ENCODE measurements at regions not wholly inside any gene's neighbourhood (a gene's known extent, or its start where the extent isn't known, plus 50 kb on each side); places are given as distances from the start of the nearest gene placed in this dataset.

GRCh38 chr15:67943475-67943874, 103.6 kb upstream of the RNU6-1 start:
- Histone ChIP-seq H2AFZ (ENCODE audit: insufficient read depth, low read depth, low read length, poor library complexity, severe bottlenecking) (no peak overlapping the region), H3K9ac (ENCODE audit: insufficient read depth, low read length, poor library complexity, severe bottlenecking) (no peak overlapping the region), H3K36me3 (replicated peaks in 1 of 2; ENCODE audit: control insufficient read depth in 1 of 2, insufficient read depth in 2 of 2, low read length in 2 of 2) (no peaks in the 10 kb centered on the region), H4K20me1 (ENCODE audit: insufficient read depth, low read length) (no peaks in the 10 kb centered on the region), H3K9me3 (replicated peaks in 1 of 2; ENCODE audit: control insufficient read depth in 1 of 2, insufficient read depth in 1 of 2, low read length in 2 of 2) (no peaks in the 10 kb centered on the region), H3K4me2 (replicated peaks; ENCODE audit: extremely low read depth, low read length, poor library complexity, severe bottlenecking) (no peak overlapping the region), H3K4me1 (ENCODE audit: control insufficient read depth in 1 of 2, insufficient read depth in 2 of 2, low read length in 2 of 2) (no peaks in the 10 kb centered on the region), H3K27ac (ENCODE audit: low read depth in 1 of 2, low read length in 2 of 2) (no peak overlapping the region), H3K4me3 (replicated peaks in 1 of 3; ENCODE audit: low read depth in 2 of 3, low read length in 3 of 3) (no peak overlapping the region), H3K79me2 (ENCODE audit: insufficient read depth, low read length) (no peaks in the 10 kb centered on the region), H3K27me3 (ENCODE audit: control insufficient read depth in 2 of 2, insufficient read depth in 2 of 2, low read length in 2 of 2) (no peaks in the 10 kb centered on the region)
- Mint-ChIP-seq H3K9me3 (peaks cover 0 to 4% (median 0%) of the 10 kb centered on the region in 7 donors), H3K27ac (no peak overlapping the region), H3K36me3 (no peaks in the 10 kb centered on the region), H3K4me3 (no peak overlapping the region), H3K27me3 (ENCODE audit: low read depth in 3 of 3) (peaks cover 0 to 5% (median 2%) of the 10 kb centered on the region in 3 donors), H3K4me1 (peaks cover 5% of the 10 kb centered on the region)
- DNase-seq = no peak
- intact Hi-C loops (cut with micrococcal nuclease) = loop anchor here in 1 of 2 donors (10.0 kb wide), 1 partner anchor 59 kb away; no protein-coding TSS in a partner anchor
- no peak for TF ChIP-seq CTCF (IDR thresholded peaks at IDR 0.05)
- WGBS (ENCODE audit: insufficient coverage) = no CpG with 5 or more reads among the region's 2 CpGs

- no peak for TF ChIP-seq CTCF (IDR thresholded peaks at IDR 0.05)
- H3K9ac ChIP-seq (ENCODE audit: insufficient read depth, low read length, poor library complexity, severe bottlenecking) = no peak overlapping the region
- no peak overlapping the region for H3K4me2 ChIP-seq (replicated peaks; ENCODE audit: extremely low read depth, low read length, poor library complexity, severe bottlenecking)
- Mint-ChIP-seq H3K4me1 (peaks cover 5% of the 10 kb centered on the region), H3K9me3 (peaks cover 0 to 4% (median 0%) of the 10 kb centered on the region in 7 donors), H3K36me3 (no peaks in the 10 kb centered on the region), H3K27ac (no peak overlapping the region), H3K27me3 (ENCODE audit: low read depth in 3 of 3) (peaks cover 0 to 5% (median 2%) of the 10 kb centered on the region in 3 donors), H3K4me3 (no peak overlapping the region)
- no peaks in the 10 kb centered on the region for H3K9me3 ChIP-seq (replicated peaks in 1 of 2; ENCODE audit: control insufficient read depth in 1 of 2, insufficient read depth in 1 of 2, low read length in 2 of 2)
- H2AFZ ChIP-seq (ENCODE audit: insufficient read depth, low read depth, low read length, poor library complexity, severe bottlenecking) = no peak overlapping the region
- intact Hi-C loops (cut with micrococcal nuclease) = loop anchor here in 1 of 2 donors (10.0 kb wide), 1 partner anchor 59 kb away; no protein-coding TSS in a partner anchor
- H3K36me3 ChIP-seq (replicated peaks in 1 of 2; ENCODE audit: control insufficient read depth in 1 of 2, insufficient read depth in 2 of 2, low read length in 2 of 2) = no peaks in the 10 kb centered on the region
- no peaks in the 10 kb centered on the region for H4K20me1 ChIP-seq (ENCODE audit: insufficient read depth, low read length)
- no peaks in the 10 kb centered on the region for H3K79me2 ChIP-seq (ENCODE audit: insufficient read depth, low read length)
- H3K27me3 ChIP-seq (ENCODE audit: control insufficient read depth in 2 of 2, insufficient read depth in 2 of 2, low read length in 2 of 2) = no peaks in the 10 kb centered on the region
- no peaks in the 10 kb centered on the region for H3K4me1 ChIP-seq (ENCODE audit: control insufficient read depth in 1 of 2, insufficient read depth in 2 of 2, low read length in 2 of 2)
- no peak for DNase-seq
- H3K4me3 ChIP-seq (replicated peaks in 1 of 3; ENCODE audit: low read depth in 2 of 3, low read length in 3 of 3) = no peak overlapping the region
- H3K27ac ChIP-seq (ENCODE audit: low read depth in 1 of 2, low read length in 2 of 2) = no peak overlapping the region
- 93% methylated on average over 5 of the region's 10 CpGs for WGBS (ENCODE audit: insufficient coverage)
Observed at GRCh38 chr15:67944010-67944641, 104.3 kb upstream of the RNU6-1 start.
